Parathyroid adenoma (tissue), 2 donors: ENCODE measurements at regions not wholly inside any gene's neighbourhood (a gene's known extent, or its start where the extent isn't known, plus 50 kb on each side); places are given as distances from the start of the nearest gene placed in this dataset.

Source experiments
- H2AFZ ChIP-seq: fragments of 300-600 bp; sonication (generic); one replicate; pipeline ENCODE4 v1.7.0; 2017; ENCODE audit warnings: antibody characterized with exemption, mild to moderate bottlenecking
- H3K27ac ChIP-seq: fragments of 300-600 bp; sonication (generic); one replicate; pipeline ENCODE4 v1.7.0; 2017
- H3K27me3 ChIP-seq: fragments of 300-600 bp; sonication (generic); one replicate; pipeline ENCODE4 v1.7.0; 2017; ENCODE audit warnings: low read length; ENCODE audit not compliant: control insufficient read depth, insufficient read depth
- H3K36me3 ChIP-seq: fragments of 300-600 bp; sonication (generic); one replicate; pipeline ENCODE4 v1.7.0; 2017; ENCODE audit warnings: low read length; ENCODE audit not compliant: control insufficient read depth, insufficient read depth
- H3K4me1 ChIP-seq: fragments of 300-600 bp; sonication (generic); one replicate; pipeline ENCODE4 v1.7.0; 2017; ENCODE audit warnings: control low read depth
- H3K4me2 ChIP-seq: fragments of 300-600 bp; sonication (generic); one replicate; pipeline ENCODE4 v1.7.0; 2017; ENCODE audit warnings: low read length
- H3K4me3 ChIP-seq: fragments of 300-600 bp; sonication (generic); one replicate; pipeline ENCODE4 v1.7.0; 2017; ENCODE audit warnings: low read depth, low read length
- H3K79me2 ChIP-seq: fragments of 300-600 bp; sonication (generic); one replicate; pipeline ENCODE4 v1.7.0; 2017; ENCODE audit warnings: control low read depth
- H3K9ac ChIP-seq: fragments of 300-600 bp; sonication (generic); one replicate; pipeline ENCODE4 v1.7.0; 2017; ENCODE audit warnings: mild to moderate bottlenecking
- H3K9me3 ChIP-seq: fragments of 300-600 bp; sonication (generic); one replicate; pipeline ENCODE4 v1.7.0; 2017; ENCODE audit warnings: low read length; ENCODE audit not compliant: control insufficient read depth
- TF ChIP-seq, protein P1 (sequence below): fragments of 300-600 bp; sonication (generic); IDR thresholded peaks from one replicate; pipeline ENCODE4 v1.7.0; 2017; ENCODE audit warnings: antibody characterized with exemption, mild to moderate bottlenecking
- donor health status: primary hyperparathyroidism.

DNA sequence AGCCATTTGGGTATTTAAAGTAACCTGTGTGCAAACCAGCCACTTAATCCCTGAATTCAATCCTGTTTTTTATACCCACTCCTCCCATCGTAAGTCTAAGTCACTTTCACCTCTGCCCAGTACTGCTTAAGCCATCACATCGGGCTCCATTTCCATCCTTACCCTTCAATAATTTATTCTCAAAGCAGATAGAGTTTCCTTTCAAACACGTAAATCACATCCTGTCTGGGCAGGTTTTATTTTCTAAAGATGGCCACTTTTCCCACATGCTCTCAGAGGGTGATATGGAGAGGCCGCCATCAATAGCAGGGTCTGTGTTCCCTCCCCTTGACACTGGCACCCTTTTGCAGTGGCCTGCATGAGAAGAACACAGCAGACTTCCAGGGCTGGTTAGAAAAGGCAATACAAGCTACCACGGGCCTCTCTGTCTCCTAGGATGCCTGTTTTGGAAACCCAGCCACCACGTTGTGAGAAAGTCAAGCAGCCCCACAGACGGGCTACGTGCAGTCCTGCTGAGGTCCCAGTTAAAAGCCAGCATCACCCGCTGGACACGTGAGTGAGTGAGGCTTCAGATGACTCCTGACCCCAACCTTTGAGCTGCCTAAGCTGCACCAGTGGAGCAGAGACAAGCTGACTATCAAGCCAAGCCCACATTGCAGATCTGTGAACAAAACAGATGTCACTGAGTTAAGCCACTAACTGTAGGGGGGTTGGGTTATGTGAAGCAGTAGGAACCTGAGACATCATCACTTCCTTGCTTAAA is 241.8 kb upstream of the SLCO3A1 start:
- H3K9me3 ChIP-seq = no peaks in the 10 kb centered on the region
- no peaks in the 10 kb centered on the region for H3K79me2 ChIP-seq
- no peaks in the 10 kb centered on the region for H3K27me3 ChIP-seq

DNA sequence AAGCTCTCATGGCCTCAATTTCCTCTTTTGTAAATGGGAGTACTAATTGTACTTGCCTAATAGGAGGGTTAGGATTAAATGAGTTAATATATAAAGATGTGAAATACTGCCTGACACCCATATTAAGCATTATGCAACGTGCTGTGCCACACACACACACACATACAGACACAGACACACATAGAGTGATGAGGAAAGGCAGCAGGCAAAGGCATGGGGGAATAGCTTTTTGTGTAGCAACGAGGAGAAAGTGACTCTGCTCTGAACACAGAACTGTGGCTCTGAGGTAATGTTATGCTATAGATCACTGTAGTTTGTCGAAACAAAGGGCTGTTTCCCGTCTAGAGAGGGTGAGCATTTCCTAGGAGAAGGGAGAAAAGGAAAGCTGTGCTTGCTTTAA is 233.3 kb upstream of the SLCO3A1 start:
- Histone ChIP-seq H3K4me3 (no peak overlapping the region), H2AFZ (no peak overlapping the region), H3K4me1 (no peaks in the 10 kb centered on the region), H3K79me2 (no peaks in the 10 kb centered on the region), H3K36me3 (no peaks in the 10 kb centered on the region), H3K27ac (no peak overlapping the region), H3K27me3 (no peaks in the 10 kb centered on the region), H3K4me2 (no peak overlapping the region), H3K9me3 (no peaks in the 10 kb centered on the region), H3K9ac (no peak overlapping the region)
- TF ChIP-seq, protein P1, sequence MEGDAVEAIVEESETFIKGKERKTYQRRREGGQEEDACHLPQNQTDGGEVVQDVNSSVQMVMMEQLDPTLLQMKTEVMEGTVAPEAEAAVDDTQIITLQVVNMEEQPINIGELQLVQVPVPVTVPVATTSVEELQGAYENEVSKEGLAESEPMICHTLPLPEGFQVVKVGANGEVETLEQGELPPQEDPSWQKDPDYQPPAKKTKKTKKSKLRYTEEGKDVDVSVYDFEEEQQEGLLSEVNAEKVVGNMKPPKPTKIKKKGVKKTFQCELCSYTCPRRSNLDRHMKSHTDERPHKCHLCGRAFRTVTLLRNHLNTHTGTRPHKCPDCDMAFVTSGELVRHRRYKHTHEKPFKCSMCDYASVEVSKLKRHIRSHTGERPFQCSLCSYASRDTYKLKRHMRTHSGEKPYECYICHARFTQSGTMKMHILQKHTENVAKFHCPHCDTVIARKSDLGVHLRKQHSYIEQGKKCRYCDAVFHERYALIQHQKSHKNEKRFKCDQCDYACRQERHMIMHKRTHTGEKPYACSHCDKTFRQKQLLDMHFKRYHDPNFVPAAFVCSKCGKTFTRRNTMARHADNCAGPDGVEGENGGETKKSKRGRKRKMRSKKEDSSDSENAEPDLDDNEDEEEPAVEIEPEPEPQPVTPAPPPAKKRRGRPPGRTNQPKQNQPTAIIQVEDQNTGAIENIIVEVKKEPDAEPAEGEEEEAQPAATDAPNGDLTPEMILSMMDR = no peak

More for the DNA sequence above, 241.8 kb upstream of the SLCO3A1 start:
- H3K4me1 ChIP-seq = no peaks in the 10 kb centered on the region
- no peak overlapping the region for H3K27ac ChIP-seq
- TF ChIP-seq, protein P1 = no peak
- H3K9ac ChIP-seq = no peak overlapping the region
- H3K4me2 ChIP-seq = no peak overlapping the region
- H3K4me3 ChIP-seq = no peak overlapping the region
- no peaks in the 10 kb centered on the region for H3K36me3 ChIP-seq
- no peak overlapping the region for H2AFZ ChIP-seq

DNA sequence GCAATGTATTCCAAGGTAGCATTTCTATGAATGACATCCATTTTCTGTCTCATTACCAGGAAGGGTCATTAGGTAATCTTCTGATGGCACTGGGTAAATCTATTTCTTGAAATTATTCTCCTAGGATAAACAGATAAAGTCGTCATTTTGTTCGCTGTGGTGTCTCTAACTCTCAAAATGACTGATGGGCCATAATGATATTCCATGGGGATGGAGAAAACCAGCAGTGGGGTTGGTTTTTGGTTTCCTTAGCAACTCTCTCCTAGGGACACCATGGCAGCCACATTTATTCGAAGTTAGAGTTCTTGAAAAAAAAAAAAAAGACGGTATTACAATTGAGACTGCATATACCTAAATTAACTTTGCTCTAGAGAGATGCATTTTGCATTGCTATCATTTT is 231.3 kb upstream of the SLCO3A1 start:
- Histone ChIP-seq H3K79me2 (no peaks in the 10 kb centered on the region), H2AFZ (no peak overlapping the region), H3K4me3 (no peak overlapping the region), H3K4me2 (no peak overlapping the region), H3K36me3 (no peaks in the 10 kb centered on the region), H3K27ac (no peak overlapping the region), H3K4me1 (no peaks in the 10 kb centered on the region), H3K9ac (no peak overlapping the region), H3K27me3 (no peaks in the 10 kb centered on the region), H3K9me3 (no peaks in the 10 kb centered on the region)
- TF ChIP-seq, protein P1 = no peak

DNA sequence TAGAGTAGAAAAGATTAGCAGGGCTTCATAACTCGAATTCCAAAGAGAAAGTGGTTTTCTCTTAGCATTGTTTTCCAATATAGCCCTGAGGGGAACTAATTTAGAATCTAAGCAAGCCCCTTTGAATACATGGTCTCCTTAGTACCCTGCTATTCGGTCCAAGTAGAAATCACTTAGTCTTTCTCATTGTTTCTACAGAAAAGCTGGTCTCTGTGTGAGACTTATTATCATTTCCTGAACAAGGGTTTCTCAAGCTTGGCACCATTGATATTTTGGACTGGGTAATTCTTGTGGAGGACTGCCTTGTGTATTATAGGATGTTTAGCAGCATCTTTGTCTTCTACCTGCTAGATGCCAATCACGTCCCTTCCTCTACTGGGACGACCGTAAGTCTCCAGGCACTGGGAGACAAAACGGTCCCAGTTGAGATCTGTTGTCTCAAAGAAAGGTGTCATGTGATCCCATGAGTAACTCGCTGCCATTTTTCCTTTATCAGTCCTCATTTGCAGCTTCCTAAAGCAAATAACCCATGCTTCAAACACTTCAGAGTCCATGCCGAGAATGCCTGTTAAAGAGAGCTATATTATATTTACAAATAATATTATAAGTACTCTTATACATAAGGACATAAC is 230.7 kb upstream of the SLCO3A1 start:
- Histone ChIP-seq H3K27ac (no peak overlapping the region), H3K4me2 (no peak overlapping the region), H3K4me1 (no peaks in the 10 kb centered on the region), H3K4me3 (no peak overlapping the region), H3K79me2 (no peaks in the 10 kb centered on the region), H3K36me3 (no peaks in the 10 kb centered on the region), H3K27me3 (no peaks in the 10 kb centered on the region), H3K9ac (no peak overlapping the region), H3K9me3 (no peaks in the 10 kb centered on the region), H2AFZ (no peak overlapping the region)
- TF ChIP-seq, protein P1 = no peak
